NCI-H1417 treated with DMSO at 0.1 percent for 48 hours (cell line): ENCODE measurements at regions not wholly inside any gene's neighbourhood (a gene's known extent, or its start where the extent isn't known, plus 50 kb on each side); places are given as distances from the start of the nearest gene placed in this dataset.

Experiments
- DNase-seq: peaks from one replicate; lab custom pipeline; 2025; lab: John Stamatoyannopoulos, UW

- DNase-seq, result no peak
Observed at GRCh38 chr2:15701991-15702390, 110.3 kb downstream of the DDX1 start.

GRCh38 chr2:15702452-15702851 lies 110.8 kb downstream of the DDX1 start:
- DNase-seq, result no peak

- DNase-seq, result no peak
Observed at GRCh38 chr2:15703365-15703869, 111.7 kb downstream of the DDX1 start.

GRCh38 chr2:15704086-15704787 lies 112.6 kb downstream of the DDX1 start:
- DNase-seq, result no peak

- no peak for DNase-seq
Observed at GRCh38 chr2:15704788-15705115, 113.1 kb downstream of the DDX1 start.

GRCh38 chr2:15705310-15705709 lies 113.6 kb downstream of the DDX1 start:
- DNase-seq, result no peak

GRCh38 chr2:15705839-15706386 lies 114.2 kb downstream of the DDX1 start:
- DNase-seq, result no peak

- DNase-seq, result no peak
Observed at GRCh38 chr2:15706424-15706823, 114.8 kb downstream of the DDX1 start.

GRCh38 chr2:15706986-15707632 lies 115.4 kb downstream of the DDX1 start:
- DNase-seq, result no peak

GRCh38 chr2:15708161-15708560 lies 116.5 kb downstream of the DDX1 start:
- no peak for DNase-seq

- no peak for DNase-seq
Observed at GRCh38 chr2:15708865-15709820, 117.5 kb downstream of the DDX1 start.

GRCh38 chr2:15711126-15711860 lies 119.6 kb downstream of the DDX1 start:
- DNase-seq, result no peak

- DNase-seq, result no peak
Observed at GRCh38 chr2:15712551-15713342, 121.1 kb downstream of the DDX1 start.

- no peak for DNase-seq
Observed at GRCh38 chr2:15713475-15713874, 121.8 kb downstream of the DDX1 start.

GRCh38 chr2:15714002-15714401 lies 122.3 kb downstream of the DDX1 start:
- no peak for DNase-seq

- DNase-seq, result no peak
Observed at GRCh38 chr2:15714609-15715008, 122.9 kb downstream of the DDX1 start.

- no peak for DNase-seq
Observed at GRCh38 chr2:15715596-15715995, 123.9 kb downstream of the DDX1 start.

GRCh38 chr2:15718103-15718943 lies 126.7 kb downstream of the DDX1 start:
- DNase-seq, result no peak

- DNase-seq, result no peak
Observed at GRCh38 chr2:15718944-15719323, 127.3 kb downstream of the DDX1 start.
